ENCODE measurements at regions not wholly inside any gene's neighbourhood (a gene's known extent, or its start where the extent isn't known, plus 50 kb on each side); places are given as distances from the start of the nearest gene placed in this dataset.
"Not testable (repeated sequence)": the region's sequence is repeated elsewhere in the genome, so short reads cannot be mapped to it uniquely, and the experiment has no call there.

DNA sequence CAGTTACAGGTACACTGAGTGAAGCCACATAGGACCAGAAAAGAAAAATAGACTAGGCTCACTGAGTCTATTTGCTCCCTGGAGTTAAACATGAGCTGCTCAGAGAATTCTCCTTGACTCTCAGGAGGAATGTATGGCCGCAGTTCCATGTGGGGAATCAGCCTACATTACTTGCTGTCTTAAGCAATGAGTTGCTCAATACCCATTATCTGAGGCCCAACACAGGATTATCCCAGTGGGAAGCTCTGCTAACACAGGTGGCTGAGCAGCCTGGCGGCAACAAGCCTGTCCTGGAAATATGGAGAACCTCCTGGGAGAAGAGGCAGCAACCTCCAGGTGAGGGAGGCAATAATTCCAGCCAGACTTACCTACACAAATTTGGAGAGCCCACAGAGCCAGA, 177.5 kb upstream of the NREP start:
- no peaks in the 10 kb centered on the region for H3K9me3 Mint-ChIP-seq
- no peak for ATAC-seq
- H3K27me3 Mint-ChIP-seq (ENCODE audit: low read depth) = peaks cover 1% of the 10 kb centered on the region

GRCh38 chr5:111933086-111933485, 176.1 kb upstream of the NREP start:
- no peaks in the 10 kb centered on the region for H3K4me1 Mint-ChIP-seq (ENCODE audit: low read depth)
- no peaks in the 10 kb centered on the region for H3K36me3 Mint-ChIP-seq (ENCODE audit: insufficient read depth)
- no peak for ATAC-seq

More for the DNA sequence above, 177.5 kb upstream of the NREP start:
- no peak for DNase-seq
- no peak overlapping the region for H3K4me3 Mint-ChIP-seq
- no peaks in the 10 kb centered on the region for H3K4me1 Mint-ChIP-seq (ENCODE audit: low read depth)
- H3K36me3 Mint-ChIP-seq (ENCODE audit: insufficient read depth) = no peaks in the 10 kb centered on the region

DNA sequence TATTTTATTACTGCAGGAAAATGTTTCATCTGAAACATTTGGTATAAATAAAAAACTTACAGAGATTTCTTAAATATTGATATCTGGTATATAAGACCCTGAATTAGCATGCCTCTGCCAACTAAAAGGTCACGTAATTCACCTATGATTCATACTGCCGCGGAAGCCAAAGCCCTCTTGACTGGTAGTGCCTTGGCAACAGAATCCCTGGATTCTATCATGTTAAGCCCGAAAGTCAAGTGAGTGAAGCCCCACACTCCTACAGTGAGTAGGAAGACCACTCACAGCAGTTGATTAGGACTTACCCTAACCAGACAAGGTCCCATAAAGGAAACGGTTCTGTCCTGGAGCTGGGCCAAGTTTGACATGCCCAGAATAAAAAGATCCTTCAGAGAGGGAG, 175.6 kb upstream of the NREP start:
- no peaks in the 10 kb centered on the region for H3K36me3 Mint-ChIP-seq (ENCODE audit: insufficient read depth)

More at GRCh38 chr5:111933086-111933485, 176.1 kb upstream of the NREP start:
- Mint-ChIP-seq H3K27me3 (ENCODE audit: low read depth) (peaks cover 1% of the 10 kb centered on the region), H3K4me3 (no peak overlapping the region), H3K9me3 (no peaks in the 10 kb centered on the region)
- DNase-seq = no peak

GRCh38 chr5:111932199-111932598, 175.2 kb upstream of the NREP start:
- H3K9me3 Mint-ChIP-seq = no peaks in the 10 kb centered on the region
- DNase-seq (no peak), ATAC-seq (no peak)
- H3K4me3 Mint-ChIP-seq = no peak overlapping the region
- no peaks in the 10 kb centered on the region for H3K4me1 Mint-ChIP-seq (ENCODE audit: low read depth)
- H3K27me3 Mint-ChIP-seq (ENCODE audit: low read depth) = no peaks in the 10 kb centered on the region
- H3K36me3 Mint-ChIP-seq (ENCODE audit: insufficient read depth) = no peaks in the 10 kb centered on the region

More for the DNA sequence above, 175.6 kb upstream of the NREP start:
- Mint-ChIP-seq H3K9me3 (no peaks in the 10 kb centered on the region), H3K4me1 (ENCODE audit: low read depth) (no peaks in the 10 kb centered on the region), H3K4me3 (no peak overlapping the region), H3K27me3 (ENCODE audit: low read depth) (no peaks in the 10 kb centered on the region)
- ATAC-seq = no peak
- DNase-seq = no peak

- Mint-ChIP-seq H3K4me3 (no peak overlapping the region), H3K4me1 (ENCODE audit: low read depth) (no peaks in the 10 kb centered on the region), H3K36me3 (ENCODE audit: insufficient read depth) (no peaks in the 10 kb centered on the region), H3K27me3 (ENCODE audit: low read depth) (peaks cover 4% of the 10 kb centered on the region), H3K9me3 (no peaks in the 10 kb centered on the region)
- ATAC-seq (no peak), DNase-seq (no peak)
These were observed 174.7 kb upstream of the NREP start for GRCh38 chr5:111931655-111932054.

GRCh38 chr5:111930905-111931461, 174.0 kb upstream of the NREP start:
- DNase-seq (no peak), ATAC-seq (peak; percentile 27 to 28)
- Mint-ChIP-seq H3K9me3 (no peaks in the 10 kb centered on the region), H3K4me1 (ENCODE audit: low read depth) (no peaks in the 10 kb centered on the region), H3K4me3 (no peak overlapping the region), H3K36me3 (ENCODE audit: insufficient read depth) (no peaks in the 10 kb centered on the region), H3K27me3 (ENCODE audit: low read depth) (peaks cover 4% of the 10 kb centered on the region)

GRCh38 chr5:111930449-111930848, 173.5 kb upstream of the NREP start:
- H3K36me3 Mint-ChIP-seq (ENCODE audit: insufficient read depth) = no peaks in the 10 kb centered on the region
- H3K27me3 Mint-ChIP-seq (ENCODE audit: low read depth) = peaks cover 4% of the 10 kb centered on the region
- H3K4me1 Mint-ChIP-seq (ENCODE audit: low read depth) = no peaks in the 10 kb centered on the region
- H3K4me3 Mint-ChIP-seq = no peak overlapping the region
- DNase-seq (no peak), ATAC-seq (no peak)
- H3K9me3 Mint-ChIP-seq = no peaks in the 10 kb centered on the region

- ATAC-seq (no peak), DNase-seq (no peak)
- Mint-ChIP-seq H3K4me3 (no peak overlapping the region), H3K9me3 (no peaks in the 10 kb centered on the region), H3K36me3 (ENCODE audit: insufficient read depth) (no peaks in the 10 kb centered on the region), H3K27me3 (ENCODE audit: low read depth) (peaks cover 4% of the 10 kb centered on the region), H3K4me1 (ENCODE audit: low read depth) (no peaks in the 10 kb centered on the region)
These were observed 172.9 kb upstream of the NREP start for GRCh38 chr5:111929867-111930266.

DNA sequence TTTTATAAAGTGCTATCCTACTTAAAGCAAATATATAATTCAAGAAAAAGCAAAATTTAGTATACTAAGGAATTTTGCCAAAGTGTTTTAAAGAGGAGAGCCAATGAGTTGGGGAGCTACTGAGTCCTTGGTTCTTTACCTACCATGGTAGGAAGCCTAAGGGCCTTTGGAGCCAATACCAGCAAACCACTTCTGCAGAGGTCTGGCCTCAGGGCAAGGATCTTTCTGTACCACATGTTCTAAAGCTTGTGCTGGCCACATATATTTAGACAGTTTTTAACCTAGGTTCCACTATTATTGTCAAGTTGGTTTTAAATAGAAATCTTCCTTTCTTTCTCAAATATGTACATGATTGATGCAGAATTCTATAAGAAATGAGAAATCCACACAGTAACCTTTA, 172.3 kb upstream of the NREP start:
- no peaks in the 10 kb centered on the region for H3K4me1 Mint-ChIP-seq (ENCODE audit: low read depth)
- ATAC-seq (no peak), DNase-seq (no peak)
- H3K4me3 Mint-ChIP-seq = no peak overlapping the region
- no peaks in the 10 kb centered on the region for H3K36me3 Mint-ChIP-seq (ENCODE audit: insufficient read depth)
- peaks cover 4% of the 10 kb centered on the region for H3K27me3 Mint-ChIP-seq (ENCODE audit: low read depth)
- no peaks in the 10 kb centered on the region for H3K9me3 Mint-ChIP-seq

DNA sequence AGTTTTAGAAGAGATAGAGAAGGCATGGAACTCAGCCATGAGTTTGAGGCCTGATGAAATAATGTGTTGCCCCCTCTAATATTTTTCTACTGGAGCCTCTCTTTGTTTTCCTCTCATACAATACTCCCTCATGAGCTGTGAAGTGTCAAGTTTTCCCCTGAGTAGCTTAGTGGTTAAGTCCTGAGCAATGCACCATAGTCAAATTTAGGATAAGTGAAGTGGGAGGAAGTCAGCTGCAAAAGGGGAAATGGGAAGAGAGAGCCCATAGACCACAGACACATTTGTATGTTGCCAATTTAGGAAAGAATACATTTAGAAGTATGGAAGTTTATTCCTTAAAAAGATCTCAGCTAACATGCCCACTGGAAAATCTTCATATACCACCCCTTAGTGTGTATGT, 171.5 kb upstream of the NREP start:
- no peak for DNase-seq
- no peak for ATAC-seq
- Mint-ChIP-seq H3K36me3 (ENCODE audit: insufficient read depth) (no peaks in the 10 kb centered on the region), H3K4me1 (ENCODE audit: low read depth) (no peaks in the 10 kb centered on the region), H3K9me3 (no peaks in the 10 kb centered on the region), H3K27me3 (ENCODE audit: low read depth) (peaks cover 4% of the 10 kb centered on the region), H3K4me3 (no peak overlapping the region)

- DNase-seq (no peak), ATAC-seq (no peak)
- H3K4me1 Mint-ChIP-seq (ENCODE audit: low read depth) = no peaks in the 10 kb centered on the region
- H3K27me3 Mint-ChIP-seq (ENCODE audit: low read depth) = peaks cover 4% of the 10 kb centered on the region
- H3K36me3 Mint-ChIP-seq (ENCODE audit: insufficient read depth) = no peaks in the 10 kb centered on the region
- no peak overlapping the region for H3K4me3 Mint-ChIP-seq
- H3K9me3 Mint-ChIP-seq = no peaks in the 10 kb centered on the region
These were observed 170.2 kb upstream of the NREP start for GRCh38 chr5:111927191-111927590.

- H3K27me3 Mint-ChIP-seq (ENCODE audit: low read depth) = peaks cover 4% of the 10 kb centered on the region
- no peaks in the 10 kb centered on the region for H3K9me3 Mint-ChIP-seq
- no peak overlapping the region for H3K4me3 Mint-ChIP-seq
- H3K36me3 Mint-ChIP-seq (ENCODE audit: insufficient read depth) = no peaks in the 10 kb centered on the region
- ATAC-seq (no peak), DNase-seq (no peak)
- no peaks in the 10 kb centered on the region for H3K4me1 Mint-ChIP-seq (ENCODE audit: low read depth)
These were observed 169.0 kb upstream of the NREP start for GRCh38 chr5:111926026-111926425.

GRCh38 chr5:111922344-111922743, 165.3 kb upstream of the NREP start:
- H3K36me3 Mint-ChIP-seq (ENCODE audit: insufficient read depth) = no peaks in the 10 kb centered on the region
- peaks cover 4% of the 10 kb centered on the region for H3K27me3 Mint-ChIP-seq (ENCODE audit: low read depth)
- DNase-seq = no peak
- no peaks in the 10 kb centered on the region for H3K9me3 Mint-ChIP-seq
- H3K4me1 Mint-ChIP-seq (ENCODE audit: low read depth) = no peaks in the 10 kb centered on the region
- ATAC-seq = no peak
- no peak overlapping the region for H3K4me3 Mint-ChIP-seq

- H3K27me3 Mint-ChIP-seq (ENCODE audit: low read depth); H3K9me3 Mint-ChIP-seq; DNase-seq; ATAC-seq; H3K4me3 Mint-ChIP-seq; H3K36me3 Mint-ChIP-seq (ENCODE audit: insufficient read depth); H3K4me1 Mint-ChIP-seq (ENCODE audit: low read depth): not testable (repeated sequence)
These were observed 164.7 kb upstream of the NREP start for GRCh38 chr5:111921691-111922090.

GRCh38 chr5:111914966-111915636, 158.1 kb upstream of the NREP start:
- no peaks in the 10 kb centered on the region for H3K4me1 Mint-ChIP-seq (ENCODE audit: low read depth)
- H3K36me3 Mint-ChIP-seq (ENCODE audit: insufficient read depth) = no peaks in the 10 kb centered on the region
- H3K4me3 Mint-ChIP-seq = no peak overlapping the region
- peaks cover 4% of the 10 kb centered on the region for H3K9me3 Mint-ChIP-seq
- H3K27me3 Mint-ChIP-seq (ENCODE audit: low read depth) = peaks cover 3% of the 10 kb centered on the region
- DNase-seq (no peak), ATAC-seq (no peak)

Measured in activated T-cell treated with anti-CD3 and anti-CD28 coated beads, Interleukin-2, amount 50 U/mL, for 4 hours (primary cell).